Vagina (tissue), 2 donors: ENCODE measurements at regions not wholly inside any gene's neighbourhood (a gene's known extent, or its start where the extent isn't known, plus 50 kb on each side); places are given as distances from the start of the nearest gene placed in this dataset.

Source experiments
- DNase-seq, 2 donors: peaks; one replicate each; pipeline ENCODE4 v3.0.0-alpha.2; 2017; ENCODE audit errors: extremely low spot score in 2 of 2
- H3K27ac ChIP-seq: fragments of 200-600 bp; sonication (generic); one replicate; pipeline ENCODE4 v1.5.1; 2019
- H3K27me3 ChIP-seq: fragments of 200-600 bp; sonication (generic); one replicate; pipeline ENCODE4 v1.5.1; 2019
- H3K36me3 ChIP-seq, 2 donors: fragments of 200-600 bp; sonication (generic); one replicate each; pipeline ENCODE4 v1.5.1; 2017 to 2019
- H3K4me1 ChIP-seq: fragments of 200-600 bp; sonication (generic); one replicate; pipeline ENCODE4 v1.5.1; 2019
- H3K4me3 ChIP-seq, 2 donors: fragments of 200-600 bp; sonication (generic); 1 replicate in 1 of 2; 2 replicates in 1 of 2; pipeline ENCODE4 v1.5.1; 2016 to 2019
- H3K9me3 ChIP-seq: fragments of 200-600 bp; sonication (generic); one replicate; pipeline ENCODE4 v1.5.1; 2019
- CTCF ChIP-seq, 3 experiments: fragments of 450-650 bp in 2 of 3; fragments of 200-600 bp in 1 of 3; sonication (generic) in 1 of 3; IDR thresholded peaks; one replicate each; pipeline ENCODE4 v1.5.1; 2017 to 2019; ENCODE audit warnings: antibody characterized with exemption in 3 of 3, mild to moderate bottlenecking in 2 of 3, moderate library complexity in 2 of 3
- POLR2A ChIP-seq, 2 donors: fragments of 450-650 bp; IDR thresholded peaks; one replicate each; pipeline ENCODE4 v1.6.1; 2017; ENCODE audit warnings: antibody characterized with exemption in 2 of 2, mild to moderate bottlenecking in 2 of 2, moderate library complexity in 2 of 2
- POLR2AphosphoS5 ChIP-seq, 2 donors: sonication (generic); formaldehyde crosslinking; IDR thresholded peaks; one replicate each; pipeline ENCODE4 v1.9.0; 2017; ENCODE audit warnings: antibody characterized with exemption in 2 of 2, mild to moderate bottlenecking in 2 of 2, low read depth in 1 of 2; ENCODE audit not compliant: insufficient read depth in 1 of 2
- intact Hi-C: fragments of 100-400 bp; cut with DNase I; formaldehyde crosslinking; loops from one replicate; pipeline ENCODE4 v1.15.1; 2023

- no peak overlapping the region for H3K27ac ChIP-seq
- H3K4me3 ChIP-seq: no peak overlapping the region
- intact Hi-C loops: loop anchor here (10.0 kb wide), 1 partner anchor 959 kb away; no protein-coding TSS in a partner anchor
- H3K9me3 ChIP-seq: no peaks in the 10 kb centered on the region
- DNase-seq: no peak
- H3K36me3 ChIP-seq: no peaks in the 10 kb centered on the region
- peaks cover 21% of the 10 kb centered on the region for H3K4me1 ChIP-seq
- TF ChIP-seq CTCF (IDR thresholded peaks at IDR 0.05) (no peak), POLR2AphosphoS5 (IDR thresholded peaks at IDR 0.05; ENCODE audit: insufficient read depth in 1 of 2, low read depth in 1 of 2) (no peak), POLR2A (IDR thresholded peaks at IDR 0.05) (no peak)
- no peaks in the 10 kb centered on the region for H3K27me3 ChIP-seq
Observed at GRCh38 chr9:82513976-82514735, 525.6 kb downstream of the SPATA31D1 start.

GRCh38 chr9:82518868-82519267 lies 530.3 kb downstream of the SPATA31D1 start:
- peaks cover 8% of the 10 kb centered on the region for H3K4me1 ChIP-seq
- no peak overlapping the region for H3K27ac ChIP-seq
- H3K9me3 ChIP-seq: no peaks in the 10 kb centered on the region
- H3K36me3 ChIP-seq: no peaks in the 10 kb centered on the region
- H3K27me3 ChIP-seq: no peaks in the 10 kb centered on the region
- no peak for DNase-seq
- TF ChIP-seq CTCF (IDR thresholded peaks at IDR 0.05) (no peak), POLR2AphosphoS5 (IDR thresholded peaks at IDR 0.05; ENCODE audit: insufficient read depth in 1 of 2, low read depth in 1 of 2) (no peak), POLR2A (IDR thresholded peaks at IDR 0.05) (no peak)
- H3K4me3 ChIP-seq: no peak overlapping the region
- intact Hi-C loops: loop anchor here (10.0 kb wide), 1 partner anchor 964 kb away; no protein-coding TSS in a partner anchor

DNA sequence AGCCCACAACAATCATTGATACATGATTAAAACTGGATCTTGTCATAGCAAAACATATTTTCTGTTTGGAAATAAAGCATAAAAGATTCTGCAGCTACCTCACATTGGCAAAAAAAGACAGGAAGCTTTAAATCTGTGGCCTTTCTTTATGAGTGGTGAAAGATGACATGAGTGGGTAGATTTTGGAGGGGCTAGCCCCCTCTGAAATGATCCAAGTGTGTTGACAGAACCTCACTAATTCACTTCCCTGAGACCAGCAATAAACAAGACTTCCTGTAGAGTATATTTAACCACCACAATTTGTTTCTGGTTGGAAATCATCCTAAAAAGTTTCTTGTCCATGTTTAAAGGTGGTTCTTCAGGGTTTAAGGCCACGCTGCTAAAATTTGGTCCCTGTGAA lies 530.8 kb downstream of the SPATA31D1 start:
- TF ChIP-seq POLR2AphosphoS5 (IDR thresholded peaks at IDR 0.05; ENCODE audit: insufficient read depth in 1 of 2, low read depth in 1 of 2) (no peak), CTCF (IDR thresholded peaks at IDR 0.05) (no peak)
- intact Hi-C loops: loop anchor here (10.0 kb wide), 1 partner anchor 965 kb away; no protein-coding TSS in a partner anchor
- Histone ChIP-seq H3K9me3 (no peaks in the 10 kb centered on the region), H3K27me3 (no peaks in the 10 kb centered on the region), H3K27ac (no peak overlapping the region), H3K4me3 (no peak overlapping the region), H3K36me3 (no peaks in the 10 kb centered on the region), H3K4me1 (peaks cover 5% of the 10 kb centered on the region)
- DNase-seq: no peak

DNA sequence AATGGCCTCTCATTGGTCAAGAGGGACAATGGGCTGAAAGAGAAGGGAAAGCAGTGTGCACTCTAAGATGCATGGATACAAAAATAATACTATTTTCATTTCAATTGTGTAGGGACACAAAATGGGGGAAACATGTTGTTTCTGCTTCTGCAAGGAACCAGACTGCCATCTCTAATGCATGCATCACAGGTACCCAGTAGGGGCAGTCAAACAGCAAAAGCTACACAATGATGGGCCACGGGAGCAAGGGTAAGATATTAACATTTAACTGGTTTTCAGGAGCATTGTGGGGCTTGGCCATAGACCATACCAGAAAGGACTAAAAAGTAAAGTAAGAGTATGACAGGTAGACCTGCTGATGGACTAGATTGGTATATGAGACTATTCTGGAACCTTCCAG lies 535.8 kb downstream of the SPATA31D1 start:
- H3K4me3 ChIP-seq: no peak overlapping the region
- intact Hi-C loops: no loop called here
- TF ChIP-seq CTCF (IDR thresholded peaks at IDR 0.05) (no peak), POLR2A (IDR thresholded peaks at IDR 0.05) (no peak), POLR2AphosphoS5 (IDR thresholded peaks at IDR 0.05; ENCODE audit: insufficient read depth in 1 of 2, low read depth in 1 of 2) (no peak)
- H3K9me3 ChIP-seq: no peaks in the 10 kb centered on the region
- no peak overlapping the region for H3K27ac ChIP-seq
- no peaks in the 10 kb centered on the region for H3K27me3 ChIP-seq
- DNase-seq: no peak
- no peaks in the 10 kb centered on the region for H3K36me3 ChIP-seq
- no peaks in the 10 kb centered on the region for H3K4me1 ChIP-seq

DNA sequence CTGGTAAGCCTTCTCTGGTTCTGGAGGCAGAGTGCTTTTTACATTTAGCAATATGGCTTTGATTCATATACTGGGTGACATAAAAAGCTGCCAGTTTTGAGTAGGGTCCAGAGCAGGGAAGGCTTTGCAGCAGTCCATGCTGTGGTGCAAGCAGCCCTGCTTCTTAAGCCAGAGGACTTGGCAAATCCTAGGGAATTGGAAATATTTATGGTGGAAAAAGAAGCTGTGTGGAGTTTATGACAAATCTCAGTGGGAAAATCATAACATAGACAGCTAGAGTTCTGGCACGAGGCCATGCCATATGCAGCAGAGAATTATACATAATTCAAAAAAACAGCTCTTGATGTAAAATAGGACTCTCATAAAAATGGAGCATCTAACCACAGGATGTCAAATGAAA lies 536.4 kb downstream of the RASEF start:
- Histone ChIP-seq H3K4me3 (no peak overlapping the region), H3K36me3 (no peaks in the 10 kb centered on the region), H3K4me1 (no peaks in the 10 kb centered on the region), H3K27me3 (no peaks in the 10 kb centered on the region), H3K9me3 (no peaks in the 10 kb centered on the region), H3K27ac (no peak overlapping the region)
- no peak for DNase-seq
- TF ChIP-seq POLR2A (IDR thresholded peaks at IDR 0.05): no peak
- TF ChIP-seq CTCF (IDR thresholded peaks at IDR 0.05): no peak
- TF ChIP-seq POLR2AphosphoS5 (IDR thresholded peaks at IDR 0.05; ENCODE audit: insufficient read depth in 1 of 2, low read depth in 1 of 2): no peak
- intact Hi-C loops: no loop called here
